Stimulated activated CD8-positive, alpha-beta memory T cell treated with anti-CD3 and anti-CD28 coated beads, Interleukin-2, amount 100 ng/mL, for 48 hours (primary cell): ENCODE measurements at regions not wholly inside any gene's neighbourhood (a gene's known extent, or its start where the extent isn't known, plus 50 kb on each side); places are given as distances from the start of the nearest gene placed in this dataset.
A peak's percentile ranks its signal among the peaks of the same experiment; 100 is the strongest.
"Not testable (repeated sequence)": the region's sequence is repeated elsewhere in the genome, so short reads cannot be mapped to it uniquely, and the experiment has no call there.

Experiments used
- DNase-seq, 2 donors: peaks; one replicate each; pipeline ENCODE4 v3.0.0-alpha.2; 2020; ENCODE audit warnings: low read depth in 2 of 2

DNA sequence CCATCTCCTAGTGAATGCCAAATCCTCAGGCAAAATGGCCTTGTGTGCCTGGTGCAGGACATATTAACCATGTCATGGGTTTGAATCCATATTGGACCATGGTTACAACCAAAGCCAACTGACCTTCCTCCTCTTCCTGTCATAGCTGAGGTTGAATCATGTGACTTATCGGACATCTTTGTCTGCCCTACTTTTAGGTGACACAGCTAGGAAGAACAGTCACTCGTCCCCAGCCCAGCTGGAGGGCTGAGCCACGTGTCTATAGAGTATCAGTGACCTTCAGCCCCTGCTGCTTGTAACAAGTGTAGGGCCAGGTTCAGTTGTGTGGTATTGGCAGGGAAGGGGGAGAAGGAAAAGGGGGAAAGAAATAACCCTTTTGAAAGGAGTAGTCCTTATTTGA, 225.2 kb downstream of the KTN1 start:
- DNase-seq: no peak

DNA sequence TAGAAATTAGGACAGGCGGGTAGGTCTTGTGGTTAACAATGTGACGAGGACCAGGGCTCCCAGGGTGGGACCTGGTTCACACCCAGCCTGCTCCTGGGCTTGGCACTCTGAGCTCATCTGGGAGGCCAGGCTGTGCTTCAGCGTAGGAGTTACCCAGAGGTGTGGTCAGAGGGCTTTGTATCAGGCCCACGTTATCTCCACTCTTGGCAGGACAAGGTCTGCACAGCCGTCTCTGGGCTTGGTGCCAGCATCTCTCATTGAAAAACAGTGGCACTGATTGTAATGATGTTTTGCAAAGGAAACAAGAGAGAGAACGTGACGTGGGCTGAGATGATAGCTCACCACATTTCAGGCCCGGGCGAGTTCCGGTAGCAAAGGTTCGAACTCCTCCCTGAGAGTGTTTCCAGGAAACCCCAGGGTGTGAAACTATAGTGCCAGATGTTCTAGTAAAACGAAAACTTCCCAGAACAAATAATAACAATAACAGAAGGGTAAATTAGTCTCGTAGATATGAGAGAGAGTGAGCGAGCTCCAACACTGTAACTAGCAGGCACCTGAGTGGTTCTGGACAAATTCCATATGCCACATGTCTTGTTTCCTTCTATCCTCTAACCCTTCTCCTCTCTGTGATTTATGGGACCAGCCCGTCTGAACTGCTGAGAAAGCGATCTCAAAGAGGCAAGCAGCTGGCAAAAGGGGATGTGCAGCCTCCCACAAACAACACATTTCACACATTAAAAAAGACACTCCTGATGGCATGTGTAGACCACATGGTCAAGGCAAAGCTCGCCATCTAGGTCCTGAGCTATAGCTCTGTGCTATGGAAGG, 227.3 kb downstream of the KTN1 start:
- peak; percentile 31 to 50 for DNase-seq

DNA sequence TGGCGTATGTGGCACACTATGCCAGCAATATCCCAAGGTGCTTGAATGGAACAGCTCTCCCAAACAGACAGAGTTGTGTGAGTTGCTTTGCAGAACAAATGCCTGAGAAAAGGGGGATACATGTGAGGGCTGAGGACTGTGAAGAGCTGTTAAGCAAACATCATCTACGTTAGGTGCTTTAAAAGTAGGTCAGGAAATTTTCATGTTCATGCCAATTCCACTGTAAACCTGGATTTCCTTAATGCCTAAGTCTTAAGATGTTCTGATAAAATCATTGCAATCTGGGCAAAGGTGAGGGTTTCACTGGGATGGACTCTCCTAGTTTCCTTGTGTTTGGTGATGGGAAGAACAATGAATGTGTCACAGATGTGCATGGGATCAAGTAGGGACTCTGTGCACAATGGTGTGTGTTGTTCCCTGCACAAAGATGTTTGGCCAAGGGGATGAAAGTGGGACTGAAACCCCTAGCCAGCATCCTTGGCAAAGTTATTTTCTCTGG, 227.9 kb downstream of the KTN1 start:
- no peak for DNase-seq

DNA sequence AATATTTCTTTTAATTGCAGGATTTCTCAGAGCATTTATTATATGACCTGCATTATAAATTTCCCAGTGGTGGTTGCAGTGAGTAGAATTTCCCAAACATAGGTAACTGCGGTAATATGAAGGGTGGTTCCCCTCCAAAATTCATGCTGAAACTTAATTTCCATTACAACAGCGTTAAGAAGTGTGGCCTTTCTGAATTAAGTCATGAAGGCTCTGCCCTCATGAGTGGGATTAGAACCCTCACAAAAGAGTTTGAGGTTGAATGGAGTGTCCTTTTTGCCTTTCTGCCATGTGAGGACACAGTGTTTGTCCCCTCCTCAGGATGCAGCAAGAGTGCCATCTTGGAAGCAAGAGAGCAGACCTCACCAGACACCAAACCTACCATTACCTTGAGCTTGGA, 233.6 kb downstream of the KTN1 start:
- no peak for DNase-seq

DNA sequence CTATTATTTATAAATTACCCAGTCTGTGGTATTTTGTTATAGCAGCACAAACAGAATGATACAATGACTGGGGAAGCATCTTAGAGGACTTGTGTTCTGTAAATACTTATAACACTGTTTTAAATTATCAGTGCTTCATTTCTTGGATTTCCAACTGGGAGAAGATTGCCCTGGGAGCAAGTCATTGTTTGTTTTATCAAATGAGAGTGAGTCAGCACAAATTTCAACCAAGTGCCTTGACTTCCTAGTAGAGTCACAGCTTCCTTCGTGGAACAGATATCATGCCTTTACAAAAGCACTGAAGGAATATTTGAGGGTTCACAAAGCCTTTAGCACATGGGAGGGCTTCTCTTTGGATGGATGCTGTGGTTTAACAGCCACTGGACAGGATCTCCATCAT, 234.1 kb downstream of the KTN1 start:
- no peak for DNase-seq

DNA sequence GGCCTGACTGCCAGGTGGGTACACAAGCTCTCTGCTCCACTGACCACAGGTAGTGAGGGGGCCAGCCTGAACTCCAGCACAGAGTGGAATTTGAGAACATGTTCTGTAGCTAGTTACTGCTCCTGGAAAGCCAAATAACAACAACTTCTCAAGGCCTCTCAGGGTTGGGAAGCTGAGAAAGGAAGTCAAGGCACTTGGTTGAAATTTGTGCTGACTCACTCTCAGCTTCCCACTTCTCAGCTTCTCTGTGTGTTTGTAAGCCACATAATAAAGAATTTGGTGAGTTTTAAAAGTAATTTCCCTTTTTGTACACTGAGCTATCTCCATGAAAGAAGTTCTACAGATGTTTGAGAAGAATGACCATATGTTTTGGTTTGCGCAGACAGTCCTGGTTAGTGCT, 234.9 kb downstream of the KTN1 start:
- no peak for DNase-seq

DNA sequence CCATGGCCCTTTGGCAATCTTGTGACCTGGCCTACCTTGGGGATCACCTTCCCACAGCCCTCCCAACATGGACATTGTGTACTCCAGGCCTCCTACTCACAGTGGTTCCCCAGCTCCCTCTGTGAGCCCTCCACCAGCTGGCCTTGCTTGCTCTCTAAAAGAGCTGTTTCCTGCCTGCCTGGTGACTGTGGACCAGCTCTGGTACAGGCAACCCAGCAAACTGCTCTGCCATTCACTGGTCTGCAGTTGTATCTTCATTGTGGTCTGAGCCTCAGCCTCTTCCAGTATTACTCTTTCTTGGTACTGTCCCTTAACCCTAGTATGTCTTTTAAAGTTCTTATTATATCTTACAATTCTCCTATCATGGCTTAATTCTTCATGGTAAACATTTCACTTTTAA, 236.2 kb downstream of the KTN1 start:
- no peak for DNase-seq

DNA sequence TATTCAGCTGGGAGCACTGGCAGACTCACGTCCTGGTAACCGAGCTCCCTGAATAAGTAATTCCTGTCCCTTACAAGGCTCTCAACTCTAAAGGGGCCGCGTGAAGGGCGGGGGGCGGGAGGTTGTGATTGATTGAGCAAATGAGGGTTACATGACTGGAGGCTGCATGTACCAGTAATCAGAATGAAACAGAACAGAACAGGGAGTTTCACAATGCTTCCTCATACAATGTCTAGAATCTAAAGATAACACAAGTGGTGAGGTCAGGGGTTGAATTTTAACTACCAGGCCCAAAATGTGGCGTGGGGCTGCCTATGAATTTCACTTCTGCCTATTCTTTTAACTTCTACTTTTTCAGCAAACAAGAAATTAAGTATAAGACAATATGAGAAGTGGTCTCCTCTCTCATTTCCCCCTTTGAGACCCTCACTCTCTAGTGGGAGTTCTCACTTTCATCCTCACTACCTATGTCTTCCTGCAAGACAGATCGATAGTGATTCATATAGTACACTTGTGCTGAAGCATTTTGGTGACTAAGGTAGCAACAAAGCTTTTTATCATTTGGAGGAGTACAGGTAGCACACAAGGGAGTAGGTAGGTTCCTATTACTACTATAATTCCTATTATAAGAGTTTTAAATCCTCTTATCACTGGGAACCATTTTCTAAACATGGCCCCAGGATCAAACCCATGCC, 239.8 kb downstream of the KTN1 start:
- no peak for DNase-seq

DNA sequence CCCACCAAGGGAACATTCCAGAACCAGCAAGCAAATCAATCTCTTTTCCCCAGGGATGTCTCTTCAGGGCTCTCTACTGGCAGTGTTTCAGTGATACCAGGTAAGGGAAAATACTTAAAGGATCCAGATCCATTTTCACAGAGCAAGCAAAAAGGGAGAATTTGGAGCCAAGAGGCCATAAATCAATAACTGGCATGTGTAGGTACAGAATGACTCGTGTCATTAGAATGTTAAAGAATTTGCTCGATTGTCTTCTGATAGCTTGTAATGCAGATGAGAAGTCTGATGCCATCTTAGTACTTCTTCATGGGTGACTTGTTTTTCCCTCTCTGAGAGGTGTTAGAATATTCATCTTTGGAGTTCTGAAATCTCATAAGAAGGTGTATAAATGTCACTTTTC, 242.9 kb downstream of the KTN1 start:
- no peak for DNase-seq

DNA sequence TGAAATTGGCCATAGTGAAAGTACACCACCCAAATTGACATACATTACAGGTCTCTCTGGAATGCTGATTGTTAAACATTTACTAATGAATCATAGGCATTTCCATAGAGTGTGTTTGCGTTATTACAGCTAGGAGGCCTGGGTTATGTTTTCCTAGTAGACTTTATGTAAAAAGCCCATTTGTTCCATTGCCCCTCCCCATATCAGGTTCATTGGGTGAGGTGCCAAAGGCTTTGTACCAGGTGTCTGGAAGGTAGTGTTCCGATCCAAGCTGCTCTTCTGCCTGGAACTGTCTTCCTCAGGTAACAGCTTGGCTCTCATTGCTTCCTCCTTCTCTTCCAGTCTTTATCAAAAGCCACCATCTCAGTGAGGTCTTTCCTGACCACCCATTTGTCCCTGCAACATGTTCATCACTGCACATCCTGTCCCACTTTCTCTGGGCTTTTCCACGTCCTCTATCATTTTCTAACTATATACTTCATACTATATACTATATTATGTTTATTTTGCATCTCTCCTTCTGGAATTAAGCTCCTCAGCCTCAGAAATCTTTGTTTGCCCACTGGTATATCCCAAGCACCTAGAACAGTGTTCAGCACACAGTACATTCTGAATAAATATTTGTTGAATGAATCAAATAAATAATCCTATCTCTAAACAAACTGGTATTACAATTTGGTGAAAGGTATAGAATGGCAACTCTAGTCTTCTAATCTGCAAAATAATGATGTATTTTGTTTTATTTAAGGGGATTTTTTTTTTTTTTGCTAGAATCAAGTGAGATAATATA, 252.3 kb downstream of the KTN1 start:
- no peak for DNase-seq

DNA sequence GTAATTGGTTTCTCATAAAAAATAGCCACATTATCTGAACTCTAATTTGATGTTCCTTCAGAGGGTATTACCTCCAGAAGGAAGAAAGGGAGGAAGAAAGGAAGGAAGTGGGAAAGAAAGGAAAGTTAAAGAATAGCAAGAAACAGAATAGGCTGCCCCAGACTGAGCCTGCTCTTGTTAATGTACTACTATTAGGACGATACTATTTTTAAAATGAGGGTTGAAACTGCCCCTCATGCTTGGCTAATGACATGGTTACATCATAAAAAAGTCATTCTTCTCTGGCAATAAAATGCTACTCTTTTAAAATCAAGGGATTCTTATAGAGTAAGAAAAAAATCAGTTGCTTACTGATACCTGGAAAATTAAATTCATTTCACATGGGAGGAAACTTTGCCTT, 253.0 kb downstream of the KTN1 start:
- DNase-seq: no peak

DNA sequence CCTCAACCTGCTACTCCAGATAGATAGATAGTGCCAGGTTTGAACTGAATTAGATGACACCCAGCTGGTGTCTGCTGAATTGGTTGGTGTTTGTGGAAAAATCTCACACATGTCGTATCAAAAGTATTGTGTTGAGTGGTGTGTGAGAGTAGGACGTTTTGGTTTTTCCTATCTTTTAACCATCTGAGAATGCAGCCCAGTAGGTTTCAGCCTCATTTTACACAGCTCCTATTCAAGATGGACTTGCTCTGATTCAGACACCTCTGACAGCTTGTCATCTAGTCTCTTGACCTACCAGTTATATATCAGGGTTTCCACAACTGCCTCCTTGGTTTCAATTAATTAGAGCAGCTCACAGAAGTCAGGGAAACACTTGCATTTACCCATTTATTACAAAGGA, 254.4 kb downstream of the KTN1 start:
- no peak for DNase-seq

DNA sequence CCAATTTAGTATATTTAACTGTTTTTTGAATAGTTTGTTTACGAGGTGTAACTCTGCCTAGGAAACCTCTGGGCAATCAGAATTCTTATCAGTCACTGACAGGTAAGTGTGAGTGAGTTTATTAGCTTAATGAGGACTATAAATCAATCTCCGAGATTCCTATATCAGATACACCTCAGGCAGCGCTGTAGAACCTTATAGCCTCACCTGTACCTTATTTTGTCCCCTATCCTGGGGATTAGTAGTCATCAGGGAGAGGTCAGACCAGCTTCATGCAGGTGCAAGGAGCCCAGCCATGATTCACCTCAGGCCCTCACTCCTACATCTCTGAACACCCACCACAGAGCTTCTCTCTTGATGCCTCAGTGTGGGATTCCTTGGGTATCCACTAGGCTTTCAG, 256.0 kb downstream of the KTN1 start:
- DNase-seq: no peak

DNA sequence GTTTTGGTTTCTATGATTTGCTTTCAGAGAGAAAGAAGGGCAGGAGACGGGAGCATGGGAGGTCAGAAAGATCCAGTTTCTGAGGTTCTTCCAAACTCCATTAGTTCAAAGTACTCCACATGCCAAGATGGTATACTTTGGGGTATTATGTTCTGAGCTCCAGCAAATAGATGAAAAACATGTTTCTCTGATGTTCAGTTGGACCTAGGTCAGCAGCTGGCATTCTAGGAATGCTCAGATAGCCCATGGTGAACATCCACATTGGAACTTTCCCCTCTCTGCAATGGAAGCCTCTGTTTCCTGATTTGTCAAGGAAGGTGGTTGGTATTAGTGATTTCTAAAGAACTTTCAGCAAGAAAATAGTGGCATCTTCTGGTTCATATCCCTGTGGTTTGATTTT, 257.5 kb downstream of the KTN1 start:
- no peak for DNase-seq

DNA sequence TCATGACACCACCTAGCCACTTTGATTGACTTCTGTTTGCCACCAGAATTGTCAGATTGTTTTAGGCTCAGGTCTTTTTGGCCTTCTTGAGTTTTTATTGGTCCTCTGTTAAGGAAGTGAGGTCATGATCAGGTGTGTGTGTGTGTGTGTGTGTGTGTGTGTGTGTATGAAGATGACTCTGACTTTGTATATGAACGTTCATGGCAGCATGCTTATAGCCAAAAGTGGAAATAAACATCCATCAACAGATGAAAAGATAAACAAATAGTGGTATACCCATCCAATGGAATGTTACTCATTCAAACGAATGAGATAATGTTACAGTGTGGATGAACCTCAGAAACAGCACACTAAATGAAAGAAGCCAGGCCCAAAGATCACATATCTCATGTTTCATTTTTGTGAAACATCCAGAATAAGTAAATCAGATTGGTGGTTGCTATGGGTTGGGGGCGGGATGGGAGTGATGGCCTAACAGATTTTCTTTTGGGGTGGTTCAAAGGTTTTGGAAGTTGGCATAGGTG, 258.6 kb downstream of the KTN1 start:
- DNase-seq: no peak

DNA sequence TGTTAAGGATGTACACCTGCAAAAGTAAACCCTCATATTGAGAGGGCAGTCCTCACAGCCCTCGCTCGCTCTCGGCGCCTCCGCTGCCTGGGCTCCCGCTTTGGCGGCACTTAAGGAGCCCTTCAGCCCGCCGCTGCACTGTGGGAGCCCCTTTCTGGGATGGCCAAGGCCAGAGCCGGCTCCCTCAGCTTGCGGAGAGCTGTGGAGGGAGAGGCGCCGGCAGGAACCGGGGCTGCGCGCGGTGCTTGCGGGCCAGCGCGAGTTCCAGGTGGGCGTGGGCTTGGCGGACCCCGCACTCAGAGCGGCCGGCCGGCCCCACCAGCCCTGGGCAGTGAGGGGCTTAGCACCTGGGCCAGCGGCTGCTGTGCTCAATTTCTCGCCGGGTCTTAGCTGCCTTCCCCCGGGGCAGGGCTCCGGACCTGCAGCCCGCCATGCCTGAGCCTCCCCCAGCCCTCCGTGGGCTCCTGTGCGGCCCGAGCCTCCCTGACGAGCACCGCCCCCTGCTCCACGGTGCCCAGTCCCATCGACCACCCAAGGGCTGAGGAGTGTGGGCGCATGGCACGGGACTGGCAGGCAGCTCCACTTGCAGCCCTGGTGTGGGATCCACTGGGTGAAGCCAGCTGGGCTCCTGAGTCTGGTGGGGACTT, 259.4 kb downstream of the KTN1 start:
- not testable (repeated sequence) for DNase-seq

DNA sequence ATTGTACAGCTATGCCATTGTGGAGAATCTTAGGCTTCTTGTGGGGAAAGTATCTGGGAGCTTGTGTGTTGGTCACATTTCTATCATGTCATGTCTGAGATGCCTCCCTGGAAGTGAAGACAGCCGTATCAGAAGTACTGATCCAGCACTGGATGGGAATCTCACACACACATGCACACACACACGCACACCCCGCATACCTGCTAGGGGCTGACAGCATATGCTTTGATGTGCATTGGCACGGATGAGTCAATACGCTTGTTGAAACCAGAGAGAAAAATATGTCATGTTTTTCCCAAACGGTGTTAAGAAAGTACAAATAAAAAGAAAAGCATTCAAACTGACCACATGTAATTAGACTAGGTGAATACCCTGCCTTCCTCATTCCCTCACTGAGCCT, 260.8 kb downstream of the KTN1 start:
- no peak for DNase-seq

DNA sequence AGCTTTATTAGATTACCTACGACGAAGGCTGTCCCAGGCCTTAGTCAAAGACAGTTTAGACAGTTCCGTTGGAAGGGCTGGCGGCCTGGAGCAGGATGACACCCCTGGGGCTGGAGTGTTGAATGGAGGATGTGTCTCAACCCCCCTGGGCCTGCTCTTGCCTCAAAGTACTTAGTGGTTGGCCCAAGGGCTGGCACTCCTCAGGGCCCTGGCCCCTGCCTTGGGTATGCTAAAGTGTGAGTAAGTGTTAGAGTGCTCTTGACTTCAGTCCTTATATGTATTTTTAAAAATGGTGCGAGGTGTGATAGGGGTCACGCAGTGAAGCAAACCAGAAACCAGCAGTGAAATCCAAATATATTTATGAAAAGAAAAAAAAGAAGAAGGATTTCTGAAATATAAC, 261.6 kb downstream of the KTN1 start:
- no peak for DNase-seq

DNA sequence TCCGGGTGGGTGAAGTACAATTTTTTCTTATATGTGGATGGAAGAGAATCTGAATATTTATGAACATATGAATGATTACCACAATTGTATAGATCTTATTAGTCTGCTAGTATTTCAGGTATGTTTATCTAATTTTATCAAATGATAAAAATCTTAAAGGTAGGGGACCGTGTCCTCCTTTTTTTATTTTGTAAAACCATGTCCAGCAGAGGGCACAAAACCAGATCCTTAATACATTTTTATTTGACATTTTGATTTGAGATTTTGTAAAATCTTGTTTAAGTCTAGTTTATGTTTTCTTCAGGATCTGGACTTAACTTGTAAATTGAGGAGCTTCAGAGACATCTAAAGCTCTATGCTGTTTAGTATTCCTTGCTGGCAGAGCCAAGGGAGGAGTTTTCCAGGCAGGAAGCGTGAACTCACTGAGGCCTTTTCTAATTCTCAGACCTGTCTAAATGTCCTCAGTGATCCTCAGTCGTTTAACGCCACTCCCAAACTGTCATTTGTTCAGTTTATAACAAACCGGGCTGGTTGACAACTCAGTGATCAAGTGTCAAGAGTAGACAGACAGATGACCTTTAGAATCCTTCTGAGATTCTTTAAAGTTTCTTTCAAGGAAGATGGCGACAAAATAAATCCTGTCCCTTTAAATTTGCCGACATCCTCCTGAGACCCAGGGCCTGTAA, 263.9 kb downstream of the KTN1 start:
- DNase-seq: no peak

DNA sequence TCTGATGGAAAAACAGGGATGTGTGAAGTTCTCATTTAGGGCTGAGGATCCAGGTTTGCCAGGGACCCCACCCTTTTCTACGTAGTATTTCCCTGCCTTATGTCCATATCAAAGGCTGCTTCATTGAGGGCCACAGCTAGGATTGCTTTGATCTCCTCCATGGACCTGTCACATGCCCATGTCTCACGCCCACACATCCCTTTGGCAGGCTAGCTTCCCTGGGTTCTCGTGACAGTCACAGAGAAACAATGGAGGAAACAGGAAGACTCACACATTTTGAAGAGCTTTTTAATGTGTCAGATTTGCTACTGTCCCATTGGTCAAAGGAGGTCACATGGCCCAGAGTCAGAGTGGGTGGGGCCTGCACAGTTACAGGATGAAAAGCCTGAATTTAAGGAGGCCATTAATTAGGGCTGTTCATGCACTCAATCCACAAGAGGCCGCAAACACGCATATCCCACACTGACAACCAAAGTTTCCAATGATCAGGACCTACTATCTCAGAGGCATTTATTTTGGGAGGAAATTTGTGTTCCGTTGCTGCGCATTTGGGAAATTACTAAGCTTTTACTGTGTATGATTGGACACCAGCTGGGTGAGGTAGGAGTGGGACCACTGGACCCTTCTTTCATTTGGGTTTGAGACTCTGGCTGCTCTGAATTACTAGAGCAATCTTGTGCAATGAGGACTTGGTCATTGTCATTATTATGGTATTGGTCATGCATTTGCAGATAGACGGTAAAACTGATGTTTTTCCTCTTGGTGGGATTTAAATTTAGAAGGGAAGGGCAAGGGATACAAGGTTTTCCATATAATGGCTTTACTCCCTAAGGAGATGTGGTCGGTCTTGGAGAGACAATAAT, 266.2 kb downstream of the KTN1 start:
- no peak for DNase-seq
